ENCODE measurements at regions not wholly inside any gene's neighbourhood (a gene's known extent, or its start where the extent isn't known, plus 50 kb on each side); places are given as distances from the start of the nearest gene placed in this dataset.

DNA sequence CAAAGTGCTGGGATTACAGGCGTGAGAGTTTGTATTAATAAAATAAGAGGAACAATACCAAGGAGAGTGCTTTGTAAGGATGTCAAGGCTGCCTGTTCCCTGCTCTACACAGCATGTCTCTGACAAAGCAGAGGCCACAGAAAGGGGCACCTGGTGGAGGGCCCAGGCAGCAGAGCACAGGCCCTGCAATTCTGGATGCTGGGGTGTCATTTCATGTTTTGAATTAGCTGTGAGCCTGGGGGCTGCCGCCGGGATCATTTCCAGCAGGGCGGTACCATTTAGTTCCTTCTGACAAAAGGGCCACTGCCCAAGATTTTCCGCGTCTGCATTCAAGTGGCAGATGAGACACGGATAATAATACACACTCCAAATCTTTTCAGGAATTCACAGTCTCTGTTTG lies 396.9 kb downstream of the GADD45G start:
- Histone ChIP-seq H3K9me3 (no peaks in the 10 kb centered on the region), H3K36me3 (no peaks in the 10 kb centered on the region), H3K4me3 (no peak overlapping the region), H3K4me1 (peaks cover 44 to 50% (median 47%) of the 10 kb centered on the region in 4 donors), H3K27me3 (no peaks in the 10 kb centered on the region), H3K27ac (peak overlapping the region in 3 of 4 donors; percentile 15 to 92 (median 87))
- ATAC-seq (ENCODE audit: low FRiP score in 2 of 2) (no peak), DNase-seq (no peak)
- WGBS, 2 donors, result 60 to 71% methylated on average over 4 to 7 of the region's 7 CpGs
- TF ChIP-seq POLR2A (IDR thresholded peaks at IDR 0.05), result no peak
- TF ChIP-seq EP300 (IDR thresholded peaks at IDR 0.05), result no peak
- TF ChIP-seq, protein P1, sequence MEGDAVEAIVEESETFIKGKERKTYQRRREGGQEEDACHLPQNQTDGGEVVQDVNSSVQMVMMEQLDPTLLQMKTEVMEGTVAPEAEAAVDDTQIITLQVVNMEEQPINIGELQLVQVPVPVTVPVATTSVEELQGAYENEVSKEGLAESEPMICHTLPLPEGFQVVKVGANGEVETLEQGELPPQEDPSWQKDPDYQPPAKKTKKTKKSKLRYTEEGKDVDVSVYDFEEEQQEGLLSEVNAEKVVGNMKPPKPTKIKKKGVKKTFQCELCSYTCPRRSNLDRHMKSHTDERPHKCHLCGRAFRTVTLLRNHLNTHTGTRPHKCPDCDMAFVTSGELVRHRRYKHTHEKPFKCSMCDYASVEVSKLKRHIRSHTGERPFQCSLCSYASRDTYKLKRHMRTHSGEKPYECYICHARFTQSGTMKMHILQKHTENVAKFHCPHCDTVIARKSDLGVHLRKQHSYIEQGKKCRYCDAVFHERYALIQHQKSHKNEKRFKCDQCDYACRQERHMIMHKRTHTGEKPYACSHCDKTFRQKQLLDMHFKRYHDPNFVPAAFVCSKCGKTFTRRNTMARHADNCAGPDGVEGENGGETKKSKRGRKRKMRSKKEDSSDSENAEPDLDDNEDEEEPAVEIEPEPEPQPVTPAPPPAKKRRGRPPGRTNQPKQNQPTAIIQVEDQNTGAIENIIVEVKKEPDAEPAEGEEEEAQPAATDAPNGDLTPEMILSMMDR (IDR thresholded peaks at IDR 0.05), result no peak
- no peak for TF ChIP-seq POLR2AphosphoS5 (IDR thresholded peaks at IDR 0.05)

DNA sequence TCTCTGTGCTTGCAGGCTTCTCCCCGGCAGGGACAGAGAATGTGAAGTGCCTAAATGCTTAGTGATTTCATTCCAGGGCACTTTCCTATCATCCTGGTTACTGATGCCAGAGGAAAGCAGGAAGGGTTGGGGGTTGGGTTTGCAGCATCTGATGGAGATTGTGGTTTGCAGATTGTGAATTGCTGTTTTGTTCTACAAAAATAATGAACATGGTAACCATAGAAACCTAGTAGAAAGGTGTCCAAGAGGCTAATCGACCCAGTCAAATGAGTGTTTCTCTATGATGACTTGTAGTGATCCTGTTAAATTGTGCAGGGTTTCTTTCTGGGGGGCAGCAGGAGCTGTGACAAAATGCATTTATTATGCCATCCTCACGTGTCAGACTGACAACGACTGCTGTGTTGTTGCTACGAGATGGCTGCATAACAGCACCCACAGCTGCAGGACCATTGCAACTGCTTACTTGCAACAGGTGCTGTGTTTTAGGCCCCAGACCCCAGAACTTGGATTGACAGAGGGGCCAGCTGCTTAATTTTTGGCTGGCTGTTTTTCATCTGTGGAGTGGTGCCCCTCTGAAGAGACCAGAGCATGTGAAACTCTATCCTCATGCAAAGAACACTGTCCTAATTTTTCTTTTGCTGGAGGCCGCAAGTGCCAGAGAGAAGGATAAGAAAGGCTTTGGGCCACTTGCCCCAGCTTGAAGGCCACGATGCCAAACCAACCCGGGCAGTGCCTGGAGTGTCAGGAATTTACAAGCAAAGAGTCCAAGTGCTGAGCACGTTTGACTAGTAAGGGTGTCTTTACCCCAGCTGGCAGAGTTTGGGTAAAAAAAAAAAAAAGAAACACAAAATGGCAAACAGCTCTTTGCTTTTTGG lies 397.8 kb downstream of the GADD45G start:
- TF ChIP-seq EP300 (IDR thresholded peaks at IDR 0.05), result no peak
- TF ChIP-seq POLR2A (IDR thresholded peaks at IDR 0.05), result no peak
- no peak for TF ChIP-seq POLR2AphosphoS5 (IDR thresholded peaks at IDR 0.05)
- TF ChIP-seq, protein P1 (IDR thresholded peaks at IDR 0.05), result no peak

GRCh38 chr9:90005388-90005787 lies 400.6 kb downstream of the GADD45G start:
- no peaks in the 10 kb centered on the region for H3K27me3 ChIP-seq
- peaks cover 23 to 35% (median 31%) of the 10 kb centered on the region in 4 donors for H3K4me1 ChIP-seq
- no peaks in the 10 kb centered on the region for H3K9me3 ChIP-seq
- 94 to 96% methylated on average over 3 of the region's 3 CpGs for WGBS, 2 donors
- DNase-seq (no peak), ATAC-seq (ENCODE audit: low FRiP score in 2 of 2) (no peak)
- no peak overlapping the region for H3K27ac ChIP-seq
- no peak overlapping the region for H3K4me3 ChIP-seq
- TF ChIP-seq POLR2AphosphoS5 (IDR thresholded peaks at IDR 0.05) (no peak), POLR2A (IDR thresholded peaks at IDR 0.05) (no peak), EP300 (IDR thresholded peaks at IDR 0.05) (no peak)
- TF ChIP-seq, protein P1 (IDR thresholded peaks at IDR 0.05), result no peak
- H3K36me3 ChIP-seq, result no peaks in the 10 kb centered on the region

More for the DNA sequence above, 397.8 kb downstream of the GADD45G start:
- Histone ChIP-seq H3K9me3 (no peaks in the 10 kb centered on the region), H3K36me3 (no peaks in the 10 kb centered on the region), H3K4me1 (peaks cover 44 to 50% (median 47%) of the 10 kb centered on the region in 4 donors), H3K27me3 (no peaks in the 10 kb centered on the region), H3K27ac (peak overlapping the region in 1 of 4 donors; percentile 92), H3K4me3 (no peak overlapping the region)
- no peak for DNase-seq
- 54 to 59% methylated on average over 9 of the region's 9 CpGs for WGBS, 2 donors
- no peak for ATAC-seq (ENCODE audit: low FRiP score in 2 of 2)

GRCh38 chr9:90007516-90008440 lies 403.0 kb downstream of the GADD45G start:
- H3K4me1 ChIP-seq, result peaks cover 2 to 13% (median 9%) of the 10 kb centered on the region in 4 donors
- no peak overlapping the region for H3K4me3 ChIP-seq
- ATAC-seq (ENCODE audit: low FRiP score in 2 of 2) (no peak), DNase-seq (no peak)
- no peaks in the 10 kb centered on the region for H3K9me3 ChIP-seq
- 79 to 81% methylated on average over 11 of the region's 11 CpGs for WGBS, 2 donors
- H3K36me3 ChIP-seq, result no peaks in the 10 kb centered on the region
- no peaks in the 10 kb centered on the region for H3K27me3 ChIP-seq
- TF ChIP-seq POLR2AphosphoS5 (IDR thresholded peaks at IDR 0.05) (no peak), EP300 (IDR thresholded peaks at IDR 0.05) (no peak), POLR2A (IDR thresholded peaks at IDR 0.05) (no peak)
- TF ChIP-seq, protein P1 (IDR thresholded peaks at IDR 0.05), result no peak
- H3K27ac ChIP-seq, result peak overlapping the region in 1 of 4 donors; percentile 21

Data from upper lobe of left lung (tissue), 6 donors.